ENCODE measurements at regions not wholly inside any gene's neighbourhood (a gene's known extent, or its start where the extent isn't known, plus 50 kb on each side); places are given as distances from the start of the nearest gene placed in this dataset.

DNA sequence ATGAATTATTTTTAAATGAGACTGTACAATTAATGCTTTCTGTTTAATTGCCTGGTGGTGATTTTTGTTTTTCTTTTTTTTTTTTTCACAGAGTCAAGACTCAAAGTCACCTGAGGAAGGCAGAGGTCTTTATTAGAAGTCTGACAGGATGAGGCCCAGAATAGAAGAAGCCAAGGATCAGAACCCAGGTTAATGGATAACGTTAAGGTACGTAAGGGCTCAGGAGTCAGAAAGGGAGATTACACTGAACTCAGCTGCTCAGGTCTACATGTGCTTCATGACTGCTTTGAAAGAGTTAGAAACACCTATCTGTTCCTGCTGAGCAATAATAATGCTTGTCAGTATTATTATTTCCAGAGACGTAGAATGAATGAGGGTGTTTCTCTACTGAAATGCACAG, 196.5 kb downstream of the LRATD1 start:
- no peak for DNase-seq
- Histone ChIP-seq H3K4me3 (ENCODE audit: low read depth in 2 of 2, low read length in 1 of 2) (no peak overlapping the region), H3K9me2 (no peaks in the 10 kb centered on the region), H3K9me3 (no peaks in the 10 kb centered on the region), H3K79me2 (ENCODE audit: insufficient read depth) (no peaks in the 10 kb centered on the region), H2AFZ (ENCODE audit: low read depth) (no peak overlapping the region), H3K36me3 (replicated peaks in 1 of 2; ENCODE audit: control insufficient read depth in 1 of 2, insufficient read depth in 2 of 2, low read length in 1 of 2) (no peaks in the 10 kb centered on the region), H3K9ac (no peak overlapping the region), H3K27ac (ENCODE audit: low read depth in 2 of 2, low read length in 1 of 2) (no peak overlapping the region), H3K27me3 (ENCODE audit: insufficient read depth) (no peaks in the 10 kb centered on the region), H3F3A (replicated peaks; ENCODE audit: insufficient read depth) (no peaks in the 10 kb centered on the region), H3K4me1 (ENCODE audit: control insufficient read depth in 1 of 2, insufficient read depth in 2 of 2, low read depth in 1 of 2, low read length in 1 of 2) (no peaks in the 10 kb centered on the region), H3K4me2 (no peak overlapping the region), H4K20me1 (ENCODE audit: insufficient read depth) (no peaks in the 10 kb centered on the region)
- POLR2A ChIA-PET, result no interaction called here
- WGBS (ENCODE audit: low lambda C conversion rate), result 40% methylated on average over 3 of the region's 3 CpGs
- TF ChIP-seq RAD21 (IDR thresholded peaks at IDR 0.05; ENCODE audit: low read length) (no peak), USF2 (IDR thresholded peaks at IDR 0.05; ENCODE audit: borderline replicate concordance, low read depth, low read length) (no peak), TAF1 (IDR thresholded peaks at IDR 0.05; ENCODE audit: borderline replicate concordance, low read depth, low read length) (no peak), GABPA (IDR thresholded peaks at IDR 0.05; ENCODE audit: low read depth) (no peak), SMC3 (IDR thresholded peaks at IDR 0.05; ENCODE audit: low read depth, low read length) (no peak), POLR2AphosphoS5 (IDR thresholded peaks at IDR 0.05; ENCODE audit: low read depth, low read length) (no peak), RXRA (IDR thresholded peaks at IDR 0.05; ENCODE audit: borderline replicate concordance, low read depth) (no peak), TEAD4 (IDR thresholded peaks at IDR 0.05; ENCODE audit: borderline replicate concordance, insufficient read depth) (no peak), GATA2 (CRISPR knock-in tag; IDR thresholded peaks at IDR 0.05) (no peak), NRF1 (IDR thresholded peaks at IDR 0.05; ENCODE audit: low read depth, low read length) (no peak), FOXJ3 (CRISPR knock-in tag; IDR thresholded peaks at IDR 0.05) (no peak)
- TF ChIP-seq, protein P1, sequence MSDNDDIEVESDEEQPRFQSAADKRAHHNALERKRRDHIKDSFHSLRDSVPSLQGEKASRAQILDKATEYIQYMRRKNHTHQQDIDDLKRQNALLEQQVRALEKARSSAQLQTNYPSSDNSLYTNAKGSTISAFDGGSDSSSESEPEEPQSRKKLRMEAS (IDR thresholded peaks at IDR 0.05; ENCODE audit: low read depth), result no peak
- TF ChIP-seq, protein P2, sequence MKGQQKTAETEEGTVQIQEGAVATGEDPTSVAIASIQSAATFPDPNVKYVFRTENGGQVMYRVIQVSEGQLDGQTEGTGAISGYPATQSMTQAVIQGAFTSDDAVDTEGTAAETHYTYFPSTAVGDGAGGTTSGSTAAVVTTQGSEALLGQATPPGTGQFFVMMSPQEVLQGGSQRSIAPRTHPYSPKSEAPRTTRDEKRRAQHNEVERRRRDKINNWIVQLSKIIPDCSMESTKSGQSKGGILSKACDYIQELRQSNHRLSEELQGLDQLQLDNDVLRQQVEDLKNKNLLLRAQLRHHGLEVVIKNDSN (IDR thresholded peaks at IDR 0.05; ENCODE audit: borderline replicate concordance, low read depth), result no peak
- CTCF ChIA-PET, result interaction anchor here (0.6 kb wide), 1 partner anchor 351 kb away, joined by 3 read pairs; no protein-coding TSS in a partner anchor

DNA sequence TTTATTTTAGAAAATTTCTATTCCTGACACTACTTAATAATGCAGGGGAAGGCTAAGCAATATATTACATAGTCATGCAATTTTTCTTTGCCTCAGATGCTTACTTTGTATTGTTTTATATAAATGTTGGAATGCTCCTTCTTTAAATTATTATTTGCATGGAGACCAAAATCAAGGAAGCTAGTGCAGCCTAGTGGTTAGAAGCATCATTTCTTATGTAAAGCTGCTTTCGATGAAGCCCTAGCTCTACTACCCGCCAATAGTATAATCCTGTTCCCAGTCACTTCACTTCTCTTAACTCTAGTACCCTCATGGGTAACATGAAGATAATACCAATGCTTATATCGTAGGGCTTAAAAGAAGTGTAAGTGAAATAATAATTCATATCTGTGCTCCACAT, 198.9 kb downstream of the LRATD1 start:
- DNase-seq, result no peak
- Histone ChIP-seq H3K9me3 (no peaks in the 10 kb centered on the region), H3K36me3 (replicated peaks in 1 of 2; ENCODE audit: control insufficient read depth in 1 of 2, insufficient read depth in 2 of 2, low read length in 1 of 2) (no peaks in the 10 kb centered on the region), H3K79me2 (ENCODE audit: insufficient read depth) (no peaks in the 10 kb centered on the region), H3K4me1 (ENCODE audit: control insufficient read depth in 1 of 2, insufficient read depth in 2 of 2, low read depth in 1 of 2, low read length in 1 of 2) (no peaks in the 10 kb centered on the region), H2AFZ (ENCODE audit: low read depth) (no peak overlapping the region), H4K20me1 (ENCODE audit: insufficient read depth) (no peaks in the 10 kb centered on the region), H3K4me2 (no peak overlapping the region), H3K9ac (no peak overlapping the region), H3K27me3 (ENCODE audit: insufficient read depth) (no peaks in the 10 kb centered on the region), H3K4me3 (ENCODE audit: low read depth in 2 of 2, low read length in 1 of 2) (no peak overlapping the region), H3K27ac (ENCODE audit: low read depth in 2 of 2, low read length in 1 of 2) (no peak overlapping the region), H3K9me2 (no peaks in the 10 kb centered on the region), H3F3A (replicated peaks; ENCODE audit: insufficient read depth) (no peaks in the 10 kb centered on the region)
- CTCF ChIA-PET, result interaction anchor here (1.3 kb wide), 1 partner anchor 746 kb away, joined by 4 read pairs; no protein-coding TSS in a partner anchor
- TF ChIP-seq, protein P2 (IDR thresholded peaks at IDR 0.05; ENCODE audit: borderline replicate concordance, low read depth), result no peak
- TF ChIP-seq MEF2A (IDR thresholded peaks at IDR 0.05; ENCODE audit: borderline replicate concordance, low read depth), result no peak
- TF ChIP-seq, protein P1 (IDR thresholded peaks at IDR 0.05; ENCODE audit: low read depth), result no peak
- no peak for TF ChIP-seq EZH2phosphoT487 (IDR thresholded peaks at IDR 0.05; ENCODE audit: borderline replicate concordance, low read depth)
- peak; percentile 42 for TF ChIP-seq RAD21 (IDR thresholded peaks at IDR 0.05; ENCODE audit: low read length)
- 32% methylated on average over 3 of the region's 3 CpGs for WGBS (ENCODE audit: low lambda C conversion rate)
- POLR2A ChIA-PET, result no interaction called here

Data from SK-N-SH (cell line).